Right lobe of liver (tissue), 6 donors: ENCODE measurements at regions not wholly inside any gene's neighbourhood (a gene's known extent, or its start where the extent isn't known, plus 50 kb on each side); places are given as distances from the start of the nearest gene placed in this dataset.
A peak's percentile ranks its signal among the peaks of the same experiment; 100 is the strongest.
"Not testable (repeated sequence)": the region's sequence is repeated elsewhere in the genome, so short reads cannot be mapped to it uniquely, and the experiment has no call there.

Experiments
- ATAC-seq, 4 donors: fragments of 200-7000 bp; cut with Tn5 transposase; one replicate each; pipeline ENCODE4 v1.9.1; 2020; ENCODE audit warnings: mild to moderate bottlenecking in 4 of 4, moderate library complexity in 4 of 4
- DNase-seq, 3 donors: peaks; one replicate each; pipeline ENCODE4 v3.0.0-alpha.2; 2020
- H3K27ac ChIP-seq, 3 donors: fragments of 200-600 bp; one replicate each; pipeline ENCODE4 v1.8.0; 2022
- H3K27me3 ChIP-seq, 2 donors: fragments of 200-600 bp; one replicate each; pipeline ENCODE4 v1.8.0; 2022
- H3K36me3 ChIP-seq, 4 donors: fragments of 200-600 bp; sonication (generic) in 1 of 4; one replicate each; pipeline versions ENCODE4 v1.5.1 to v1.8.0; 2017 to 2022; ENCODE audit warnings: control low read depth in 1 of 4
- H3K4me1 ChIP-seq, 4 donors: fragments of 200-600 bp; sonication (generic) in 1 of 4; one replicate each; pipeline versions ENCODE4 v1.5.1 to v1.8.0; 2017 to 2022; ENCODE audit warnings: control low read depth in 1 of 4
- H3K4me3 ChIP-seq, 3 donors: fragments of 200-600 bp; one replicate each; pipeline ENCODE4 v1.8.0; 2022
- H3K9me3 ChIP-seq, 4 donors: fragments of 200-600 bp; sonication (generic) in 1 of 4; one replicate each; pipeline versions ENCODE4 v1.5.1 to v1.8.0; 2017 to 2022; ENCODE audit warnings: control low read depth in 1 of 4
- POLR2A ChIP-seq: fragments of 450-650 bp; IDR thresholded peaks from one replicate; pipeline ENCODE4 v1.6.1; 2017; ENCODE audit warnings: antibody characterized with exemption, mild to moderate bottlenecking
- WGBS: methylation state at CpG from one replicate; pipeline ENCODE4 v1.1.6; 2018; ENCODE audit warnings: low coverage, low lambda C conversion rate; ENCODE audit not compliant: insufficient coverage; ENCODE audit errors: missing lambda C conversion rate; 5-methylcytosine and 5-hydroxymethylcytosine counted together
- intact Hi-C, 2 donors: fragments of 100-400 bp; cut with DNase I; formaldehyde crosslinking; loops; one replicate each; pipeline versions ENCODE4 v1.11.2 to v1.14.1; 2022
- TF ChIP-seq, protein P1 (sequence below), 4 donors: fragments of 200-600 bp in 3 of 4; fragments of 450-650 bp in 1 of 4; IDR thresholded peaks; one replicate each; pipeline versions ENCODE4 v1.5.1 to v1.8.0; 2016 to 2022; ENCODE audit warnings: antibody characterized with exemption in 4 of 4, mild to moderate bottlenecking in 2 of 4
- donor health status: DM: no; HTN: yes; CAD: no.
- donor health status: DM: no; HTN: no; CAD: no.
- donor health status: DM: no; HTN: no; CAD: no.
- donor health status: DM: no; HTN: yes; CAD: no.
- donor health status: DM: no; HTN: yes; CAD: no.

DNA sequence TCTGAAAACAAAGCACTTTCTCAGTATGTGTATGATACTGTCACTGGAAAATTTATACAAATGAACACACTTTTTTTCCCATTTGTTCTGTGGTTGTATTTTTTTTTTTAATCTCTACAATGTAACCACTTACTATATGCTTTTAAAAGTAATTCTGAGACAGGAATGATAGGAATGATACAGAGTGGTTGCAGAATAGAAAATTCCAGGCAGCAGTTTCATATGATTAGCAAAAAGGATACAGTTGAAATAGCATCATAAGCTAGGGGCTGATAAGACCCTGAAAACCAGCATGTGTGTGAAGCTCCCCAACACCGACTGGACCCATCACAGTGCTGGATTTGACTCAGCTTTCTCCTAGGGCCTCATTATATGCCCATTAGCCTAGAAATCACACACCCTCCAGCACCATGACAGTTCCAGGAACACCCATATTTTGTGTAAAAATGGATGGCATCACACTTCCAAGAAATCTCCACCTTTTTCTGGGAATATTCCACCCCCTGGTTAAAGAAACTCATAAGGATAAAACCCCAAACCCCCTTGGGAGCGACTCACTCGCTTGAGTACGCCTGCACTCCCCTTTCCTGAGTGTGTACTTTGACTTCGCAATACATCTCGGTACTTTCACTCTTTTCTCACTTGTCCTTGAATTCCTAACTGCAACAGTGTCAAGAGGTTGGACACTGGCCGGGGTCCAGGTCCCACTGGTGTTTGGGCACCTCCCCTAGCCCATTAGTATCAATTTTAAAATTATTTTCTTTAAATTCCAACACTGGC is 77.4 kb upstream of the AGA start:
- DNase-seq, result no peak
- Histone ChIP-seq H3K4me1 (no peaks in the 10 kb centered on the region), H3K36me3 (no peaks in the 10 kb centered on the region), H3K27me3 (no peaks in the 10 kb centered on the region), H3K4me3 (no peak overlapping the region), H3K27ac (no peak overlapping the region), H3K9me3 (no peaks in the 10 kb centered on the region)
- intact Hi-C loops, result no loop called here
- WGBS, result 84% methylated on average over 7 of the region's 7 CpGs
- ATAC-seq, result no peak
- TF ChIP-seq, protein P1, sequence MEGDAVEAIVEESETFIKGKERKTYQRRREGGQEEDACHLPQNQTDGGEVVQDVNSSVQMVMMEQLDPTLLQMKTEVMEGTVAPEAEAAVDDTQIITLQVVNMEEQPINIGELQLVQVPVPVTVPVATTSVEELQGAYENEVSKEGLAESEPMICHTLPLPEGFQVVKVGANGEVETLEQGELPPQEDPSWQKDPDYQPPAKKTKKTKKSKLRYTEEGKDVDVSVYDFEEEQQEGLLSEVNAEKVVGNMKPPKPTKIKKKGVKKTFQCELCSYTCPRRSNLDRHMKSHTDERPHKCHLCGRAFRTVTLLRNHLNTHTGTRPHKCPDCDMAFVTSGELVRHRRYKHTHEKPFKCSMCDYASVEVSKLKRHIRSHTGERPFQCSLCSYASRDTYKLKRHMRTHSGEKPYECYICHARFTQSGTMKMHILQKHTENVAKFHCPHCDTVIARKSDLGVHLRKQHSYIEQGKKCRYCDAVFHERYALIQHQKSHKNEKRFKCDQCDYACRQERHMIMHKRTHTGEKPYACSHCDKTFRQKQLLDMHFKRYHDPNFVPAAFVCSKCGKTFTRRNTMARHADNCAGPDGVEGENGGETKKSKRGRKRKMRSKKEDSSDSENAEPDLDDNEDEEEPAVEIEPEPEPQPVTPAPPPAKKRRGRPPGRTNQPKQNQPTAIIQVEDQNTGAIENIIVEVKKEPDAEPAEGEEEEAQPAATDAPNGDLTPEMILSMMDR (IDR thresholded peaks at IDR 0.05), result no peak
- TF ChIP-seq POLR2A, result no peak

DNA sequence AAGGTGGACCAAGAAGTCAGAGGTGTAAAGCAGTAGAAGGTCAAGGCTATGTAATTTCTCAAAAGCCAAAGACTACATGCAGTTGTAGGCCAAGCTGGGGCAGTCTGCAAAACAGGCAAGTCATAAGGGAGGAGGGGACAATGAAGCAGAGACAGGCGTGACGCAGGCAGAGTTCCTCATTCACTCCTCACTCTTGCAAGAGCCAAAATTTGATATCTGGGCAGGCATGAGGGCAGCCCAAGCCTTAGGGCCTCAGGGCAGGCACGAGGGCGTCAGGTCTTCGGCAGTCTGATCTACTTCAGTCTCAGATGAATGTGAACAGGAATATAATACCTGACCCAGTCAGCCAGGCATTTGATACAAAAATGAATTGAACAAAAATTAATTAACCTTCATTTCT is 86.4 kb upstream of the AGA start:
- Histone ChIP-seq H3K4me1 (peaks cover 0 to 5% (median 0%) of the 10 kb centered on the region in 4 donors), H3K9me3 (no peaks in the 10 kb centered on the region), H3K27ac (no peak overlapping the region), H3K27me3 (no peaks in the 10 kb centered on the region), H3K4me3 (no peak overlapping the region), H3K36me3 (no peaks in the 10 kb centered on the region)
- intact Hi-C loops, result no loop called here
- WGBS, result 90% methylated on average over 3 of the region's 5 CpGs
- no peak for ATAC-seq
- TF ChIP-seq, protein P1 (IDR thresholded peaks at IDR 0.05), result no peak
- TF ChIP-seq POLR2A, result no peak
- no peak for DNase-seq

DNA sequence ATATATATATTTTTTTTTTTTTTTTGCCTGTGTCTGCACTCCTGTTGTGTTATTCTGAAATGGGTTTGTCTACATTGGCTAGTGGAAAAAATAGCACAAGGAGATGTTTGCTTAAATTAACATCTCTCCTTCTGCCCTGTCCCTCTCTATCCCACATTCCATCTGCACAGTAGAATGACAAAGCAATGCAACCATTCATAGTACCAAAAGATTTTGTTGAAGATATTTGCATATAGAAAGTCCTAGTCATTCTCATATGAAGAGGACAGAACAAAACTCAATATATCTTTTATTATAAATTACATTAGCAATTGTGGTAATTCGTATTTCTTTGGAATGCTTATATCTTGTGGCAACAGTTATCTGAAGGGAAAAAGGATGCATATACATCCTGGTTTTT is 88.3 kb upstream of the AGA start:
- intact Hi-C loops, result no loop called here
- no peak overlapping the region for H3K4me3 ChIP-seq
- ATAC-seq (no peak), DNase-seq (no peak)
- peaks cover 0 to 5% (median 0%) of the 10 kb centered on the region in 4 donors for H3K4me1 ChIP-seq
- WGBS, result 79% methylated on average over 1 of the region's 1 CpG
- no peaks in the 10 kb centered on the region for H3K36me3 ChIP-seq
- H3K27ac ChIP-seq, result no peak overlapping the region
- H3K27me3 ChIP-seq, result no peaks in the 10 kb centered on the region
- H3K9me3 ChIP-seq, result no peaks in the 10 kb centered on the region
- no peak for TF ChIP-seq POLR2A
- TF ChIP-seq, protein P1 (IDR thresholded peaks at IDR 0.05), result no peak

DNA sequence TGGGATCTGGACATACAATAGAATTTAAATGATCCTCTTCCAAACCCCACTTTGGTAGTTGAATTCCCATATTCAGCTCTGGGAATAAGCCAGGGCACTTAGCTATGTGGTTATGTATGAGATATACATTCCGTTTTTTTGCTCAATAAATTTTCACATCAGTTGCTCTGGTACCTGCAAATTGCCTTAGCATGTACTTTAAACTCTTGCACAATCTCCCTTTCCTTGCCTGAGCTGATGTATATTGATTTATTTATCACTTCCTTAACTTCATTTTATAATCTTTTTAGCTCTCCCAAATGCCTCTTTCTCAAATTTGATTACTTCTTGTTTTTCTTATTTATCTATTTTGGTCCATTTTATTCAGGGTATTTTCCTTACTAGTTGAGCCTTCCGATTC is 90.1 kb upstream of the AGA start:
- Histone ChIP-seq H3K27ac (no peak overlapping the region), H3K4me1 (peaks cover 0 to 5% (median 0%) of the 10 kb centered on the region in 4 donors), H3K36me3 (no peaks in the 10 kb centered on the region), H3K9me3 (no peaks in the 10 kb centered on the region), H3K4me3 (no peak overlapping the region), H3K27me3 (no peaks in the 10 kb centered on the region)
- peak in 2 of 4 donors; percentile 41 to 43 for ATAC-seq
- DNase-seq, result no peak
- WGBS, result 31% methylated on average over 2 of the region's 2 CpGs
- TF ChIP-seq, protein P1 (IDR thresholded peaks at IDR 0.05), result no peak
- no peak for TF ChIP-seq POLR2A
- intact Hi-C loops, result no loop called here

DNA sequence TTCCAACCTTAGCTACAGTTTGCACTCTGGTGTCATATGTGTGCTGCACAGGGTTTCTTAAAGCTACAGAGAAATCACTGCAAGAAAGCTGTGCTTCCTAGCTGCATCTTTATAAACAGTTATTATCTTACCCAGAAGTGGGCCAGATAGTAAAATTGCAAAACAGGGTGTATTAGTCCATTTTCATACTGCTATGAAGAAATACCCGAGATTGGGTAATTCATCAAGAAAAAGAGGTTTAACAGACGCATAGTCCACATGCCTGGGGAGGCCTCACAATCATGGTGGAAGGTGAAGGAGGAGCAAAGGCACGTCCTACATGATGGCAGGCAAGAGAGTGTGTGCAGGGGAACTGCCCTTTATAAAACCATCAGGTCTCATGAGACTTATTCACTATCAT is 92.6 kb upstream of the AGA start:
- intact Hi-C loops, H3K27me3 ChIP-seq, H3K4me1 ChIP-seq, ATAC-seq, H3K4me3 ChIP-seq, H3K27ac ChIP-seq, H3K36me3 ChIP-seq, H3K9me3 ChIP-seq, DNase-seq: not testable (repeated sequence)
- 53% methylated on average over 3 of the region's 3 CpGs for WGBS
